DOHH2 (cell line): ENCODE measurements at regions not wholly inside any gene's neighbourhood (a gene's known extent, or its start where the extent isn't known, plus 50 kb on each side); places are given as distances from the start of the nearest gene placed in this dataset.
A peak's percentile ranks its signal among the peaks of the same experiment; 100 is the strongest.

ENCODE experiments used
- H3F3A ChIP-seq: fragments of 200-600 bp; sonication (generic), shearing (Covaris generic); 2 replicates; pipeline ENCODE4 v1.6.0; 2016; ENCODE audit warnings: antibody characterized with exemption, mild to moderate bottlenecking; ENCODE audit not compliant: control insufficient read depth, insufficient read depth
- H3K27ac ChIP-seq: fragments of 200-600 bp; sonication (generic); 2 replicates; pipeline ENCODE4 v1.5.1; 2014; ENCODE audit warnings: low read depth, mild to moderate bottlenecking, low read length, moderate library complexity
- H3K27me3 ChIP-seq: fragments of 200-600 bp; sonication (generic); 2 replicates; pipeline ENCODE4 v1.6.1; 2014; ENCODE audit warnings: mild to moderate bottlenecking, low read length, mixed read lengths; ENCODE audit not compliant: control insufficient read depth
- H3K36me3 ChIP-seq: fragments of 200-600 bp; sonication (generic); 2 replicates; pipeline ENCODE4 v1.6.1; 2014; ENCODE audit warnings: mild to moderate bottlenecking, low read length, moderate library complexity, mixed read lengths; ENCODE audit not compliant: control insufficient read depth
- H3K4me1 ChIP-seq: fragments of 200-600 bp; sonication (generic); 2 replicates; pipeline ENCODE4 v1.6.1; 2014; ENCODE audit warnings: mild to moderate bottlenecking, low read length, mixed read lengths; ENCODE audit not compliant: control insufficient read depth
- H3K4me2 ChIP-seq: fragments of 200-600 bp; sonication (generic); 2 replicates; pipeline ENCODE4 v1.6.0; 2014; ENCODE audit warnings: mild to moderate bottlenecking, low read length, moderate library complexity
- H3K4me3 ChIP-seq: fragments of 200-600 bp; sonication (generic); 2 replicates; pipeline ENCODE4 v1.5.1; 2014; ENCODE audit warnings: mild to moderate bottlenecking, low read length, mixed read lengths
- H3K79me2 ChIP-seq: fragments of 200-600 bp; sonication (generic); 2 replicates; pipeline ENCODE4 v1.6.1; 2014; ENCODE audit warnings: mild to moderate bottlenecking, low read length, mixed read lengths; ENCODE audit not compliant: control insufficient read depth
- H3K9me2 ChIP-seq: fragments of 200-600 bp; sonication (generic); replicated peaks from 2 replicates; pipeline ENCODE4 v1.6.1; 2014; ENCODE audit warnings: mild to moderate bottlenecking, low read length, mixed read lengths; ENCODE audit not compliant: control insufficient read depth
- H3K9me3 ChIP-seq: fragments of 200-600 bp; sonication (generic); 2 replicates; pipeline ENCODE4 v1.6.1; 2014; ENCODE audit warnings: antibody characterized with exemption, low read length, mixed read lengths; ENCODE audit not compliant: control insufficient read depth, insufficient read depth
- H4K20me1 ChIP-seq: fragments of 200-600 bp; sonication (generic); 2 replicates; pipeline ENCODE4 v1.6.0; 2014; ENCODE audit warnings: low read depth, mild to moderate bottlenecking, antibody characterized with exemption, low read length, moderate library complexity; ENCODE audit not compliant: control insufficient read depth, insufficient read depth
- EZH2phosphoT487 ChIP-seq: fragments of 200-600 bp; sonication (generic); IDR thresholded peaks from 2 replicates; pipeline ENCODE4 v1.6.1; 2017; ENCODE audit warnings: borderline replicate concordance, mild to moderate bottlenecking, antibody characterized with exemption, low read length, moderate library complexity, mixed read lengths
- TF ChIP-seq, protein P1 (sequence below): fragments of 200-600 bp; sonication (generic); IDR thresholded peaks from one replicate; pipeline ENCODE4 v1.5.1; 2014; ENCODE audit warnings: antibody characterized with exemption, mild to moderate bottlenecking, low read depth, low read length; ENCODE audit not compliant: poor library complexity, severe bottlenecking

DNA sequence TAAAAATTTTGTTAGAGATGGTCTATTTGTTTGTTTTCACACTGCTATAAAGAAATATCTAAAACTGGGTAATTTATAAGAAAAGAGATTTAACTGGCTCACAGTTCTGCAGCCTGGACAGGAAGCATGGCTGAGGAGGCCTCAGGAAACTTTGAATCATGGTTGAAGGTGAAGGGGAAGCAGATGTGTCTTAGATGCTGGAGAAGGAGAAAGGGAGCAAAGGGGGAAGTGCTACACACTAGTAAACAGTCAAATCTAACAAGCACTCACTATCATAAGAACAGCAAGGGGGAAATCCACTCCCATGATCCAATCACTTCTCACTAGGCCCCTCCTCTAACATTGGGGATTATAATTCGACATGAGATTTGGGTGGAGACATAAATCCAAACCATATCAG is 76.8 kb upstream of the COL24A1 start:
- Histone ChIP-seq H3F3A (peaks cover 2% of the 10 kb centered on the region; the same call in 1 of the 2 replicates), H3K79me2 (no peaks in the 10 kb centered on the region), H3K27me3 (no peaks in the 10 kb centered on the region), H3K4me1 (peaks cover 35% of the 10 kb centered on the region), H3K27ac (peak overlapping the region; percentile 68), H4K20me1 (no peaks in the 10 kb centered on the region), H3K9me3 (peaks cover 8% of the 10 kb centered on the region; the same call in 1 of the 2 replicates), H3K9me2 (no peaks in the 10 kb centered on the region), H3K36me3 (peaks cover 4% of the 10 kb centered on the region; the same call in 1 of the 2 replicates), H3K4me2 (peak overlapping the region; percentile 55), H3K4me3 (peak overlapping the region; percentile 32)
- TF ChIP-seq EZH2phosphoT487: no peak
- TF ChIP-seq, protein P1, sequence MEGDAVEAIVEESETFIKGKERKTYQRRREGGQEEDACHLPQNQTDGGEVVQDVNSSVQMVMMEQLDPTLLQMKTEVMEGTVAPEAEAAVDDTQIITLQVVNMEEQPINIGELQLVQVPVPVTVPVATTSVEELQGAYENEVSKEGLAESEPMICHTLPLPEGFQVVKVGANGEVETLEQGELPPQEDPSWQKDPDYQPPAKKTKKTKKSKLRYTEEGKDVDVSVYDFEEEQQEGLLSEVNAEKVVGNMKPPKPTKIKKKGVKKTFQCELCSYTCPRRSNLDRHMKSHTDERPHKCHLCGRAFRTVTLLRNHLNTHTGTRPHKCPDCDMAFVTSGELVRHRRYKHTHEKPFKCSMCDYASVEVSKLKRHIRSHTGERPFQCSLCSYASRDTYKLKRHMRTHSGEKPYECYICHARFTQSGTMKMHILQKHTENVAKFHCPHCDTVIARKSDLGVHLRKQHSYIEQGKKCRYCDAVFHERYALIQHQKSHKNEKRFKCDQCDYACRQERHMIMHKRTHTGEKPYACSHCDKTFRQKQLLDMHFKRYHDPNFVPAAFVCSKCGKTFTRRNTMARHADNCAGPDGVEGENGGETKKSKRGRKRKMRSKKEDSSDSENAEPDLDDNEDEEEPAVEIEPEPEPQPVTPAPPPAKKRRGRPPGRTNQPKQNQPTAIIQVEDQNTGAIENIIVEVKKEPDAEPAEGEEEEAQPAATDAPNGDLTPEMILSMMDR: no peak

DNA sequence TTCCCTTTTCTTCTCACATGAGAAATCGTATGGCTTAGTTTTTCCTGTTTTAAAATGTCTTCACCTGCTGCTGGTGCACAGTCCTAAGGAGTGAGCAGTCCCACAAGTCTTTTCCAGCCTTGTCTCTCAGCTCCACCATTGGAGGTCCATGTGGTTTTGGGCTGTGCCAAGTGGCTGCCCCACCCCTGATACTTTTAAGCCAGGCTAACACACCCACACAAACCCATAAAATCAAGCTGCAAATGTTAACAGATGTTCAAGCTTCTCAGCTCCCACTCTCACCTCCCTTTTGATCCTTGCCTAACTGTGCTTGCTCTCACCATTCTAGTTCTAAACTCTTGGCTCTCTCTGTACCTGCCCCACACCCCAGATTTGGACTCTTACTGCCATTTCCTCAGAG is 74.5 kb upstream of the COL24A1 start:
- no peak for TF ChIP-seq EZH2phosphoT487
- TF ChIP-seq, protein P1: no peak
- H3K9me2 ChIP-seq: no peaks in the 10 kb centered on the region
- no peaks in the 10 kb centered on the region for H3K27me3 ChIP-seq
- no peak overlapping the region for H3K4me3 ChIP-seq
- peaks cover 2% of the 10 kb centered on the region; the same call in 1 of the 2 replicates for H3F3A ChIP-seq
- H3K4me2 ChIP-seq: no peak overlapping the region
- H3K79me2 ChIP-seq: no peaks in the 10 kb centered on the region
- no peak overlapping the region for H3K27ac ChIP-seq
- peaks cover 5% of the 10 kb centered on the region; the same call in 1 of the 2 replicates for H3K9me3 ChIP-seq
- H3K36me3 ChIP-seq: peaks cover 4% of the 10 kb centered on the region; the same call in 1 of the 2 replicates
- H4K20me1 ChIP-seq: no peaks in the 10 kb centered on the region
- peaks cover 43% of the 10 kb centered on the region for H3K4me1 ChIP-seq

DNA sequence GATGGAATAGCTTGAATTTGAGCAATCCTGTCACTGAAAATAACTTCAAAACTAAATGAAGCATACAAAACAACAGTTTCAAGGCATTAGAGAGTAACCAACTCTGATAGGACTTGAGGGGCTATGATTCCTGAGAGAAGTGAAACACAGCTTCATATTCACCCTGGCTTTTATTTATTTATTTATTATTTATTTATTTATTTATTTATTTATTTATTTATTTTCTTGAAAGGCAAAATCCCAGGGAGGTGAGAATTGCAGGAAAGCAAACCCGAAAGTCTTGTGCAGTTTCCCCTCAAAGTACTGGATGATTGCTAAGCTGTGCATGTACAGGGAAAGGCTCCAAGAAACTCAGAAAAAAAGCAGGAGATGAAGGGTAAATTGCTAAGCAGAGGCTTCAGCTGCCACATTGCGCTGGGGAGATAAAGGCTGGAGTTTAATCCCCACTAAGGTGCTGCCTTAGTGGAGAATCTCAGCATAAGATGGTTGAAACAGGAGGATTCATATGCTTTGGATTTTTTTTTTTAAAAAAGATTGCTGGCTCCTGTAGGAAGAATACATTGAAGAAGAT is 72.9 kb upstream of the COL24A1 start:
- peaks cover 2% of the 10 kb centered on the region; the same call in 1 of the 2 replicates for H3F3A ChIP-seq
- H3K4me3 ChIP-seq: no peak overlapping the region
- H3K27ac ChIP-seq: no peak overlapping the region
- no peak for TF ChIP-seq EZH2phosphoT487
- TF ChIP-seq, protein P1: no peak
- H3K4me1 ChIP-seq: peaks cover 50% of the 10 kb centered on the region
- no peak overlapping the region for H3K4me2 ChIP-seq
- H3K36me3 ChIP-seq: peaks cover 4% of the 10 kb centered on the region; the same call in 1 of the 2 replicates
- no peaks in the 10 kb centered on the region for H3K27me3 ChIP-seq
- no peaks in the 10 kb centered on the region for H3K9me2 ChIP-seq
- H4K20me1 ChIP-seq: no peaks in the 10 kb centered on the region
- no peaks in the 10 kb centered on the region for H3K9me3 ChIP-seq
- no peaks in the 10 kb centered on the region for H3K79me2 ChIP-seq
